Central memory CD8-positive, alpha-beta T cell (primary cell): ENCODE measurements at regions not wholly inside any gene's neighbourhood (a gene's known extent, or its start where the extent isn't known, plus 50 kb on each side); places are given as distances from the start of the nearest gene placed in this dataset.
"Not testable (repeated sequence)": the region's sequence is repeated elsewhere in the genome, so short reads cannot be mapped to it uniquely, and the experiment has no call there.

Experiments
- ATAC-seq: fragments of 150-1000 bp; cut with Tn5 transposase; replicated peaks from 2 replicates; pipeline ENCODE4 v1.10.0; 2022; ENCODE audit warnings: mild to moderate bottlenecking, moderate FRiP score, moderate number of reproducible peaks; ENCODE audit not compliant: poor library complexity, severe bottlenecking; ENCODE audit errors: extremely low read depth
- DNase-seq, 2 donors: peaks; one replicate each; pipeline ENCODE4 v3.0.0; 2021; ENCODE audit warnings: low spot score in 2 of 2
- H3K27ac Mint-ChIP-seq: one replicate; pipeline ENCODE4 v1.8.0; 2022; ENCODE audit warnings: low read depth, mild to moderate bottlenecking, moderate library complexity, mixed read lengths
- H3K27me3 Mint-ChIP-seq: one replicate; pipeline ENCODE4 v1.8.0; 2022; ENCODE audit warnings: mixed read lengths
- H3K36me3 Mint-ChIP-seq: one replicate; pipeline ENCODE4 v1.8.0; 2022; ENCODE audit warnings: mild to moderate bottlenecking, moderate library complexity, mixed read lengths; ENCODE audit not compliant: insufficient read depth
- H3K4me1 Mint-ChIP-seq: one replicate; pipeline ENCODE4 v1.8.0; 2022; ENCODE audit warnings: mixed read lengths
- H3K4me3 Mint-ChIP-seq: one replicate; pipeline ENCODE4 v1.8.0; 2022; ENCODE audit warnings: mild to moderate bottlenecking, moderate library complexity, mixed read lengths
- H3K9me3 Mint-ChIP-seq: one replicate; pipeline ENCODE4 v1.8.0; 2022; ENCODE audit warnings: mixed read lengths

GRCh38 chr1:143863901-143864520, 107.8 kb downstream of the FAM72C start:
- ATAC-seq, DNase-seq, H3K27ac Mint-ChIP-seq, H3K4me1 Mint-ChIP-seq, H3K4me3 Mint-ChIP-seq, H3K36me3 Mint-ChIP-seq, H3K27me3 Mint-ChIP-seq, H3K9me3 Mint-ChIP-seq: not testable (repeated sequence)

- not testable (repeated sequence) for H3K36me3 Mint-ChIP-seq, ATAC-seq, H3K27ac Mint-ChIP-seq, H3K4me3 Mint-ChIP-seq, H3K27me3 Mint-ChIP-seq, DNase-seq, H3K9me3 Mint-ChIP-seq, H3K4me1 Mint-ChIP-seq
These were observed 109.1 kb downstream of the FAM72C start for GRCh38 chr1:143862722-143863121.

- not testable (repeated sequence) for H3K36me3 Mint-ChIP-seq, H3K27me3 Mint-ChIP-seq, H3K4me3 Mint-ChIP-seq, DNase-seq, H3K27ac Mint-ChIP-seq, ATAC-seq, H3K9me3 Mint-ChIP-seq, H3K4me1 Mint-ChIP-seq
These were observed 110.5 kb downstream of the FAM72C start for GRCh38 chr1:143861306-143861705.

DNA sequence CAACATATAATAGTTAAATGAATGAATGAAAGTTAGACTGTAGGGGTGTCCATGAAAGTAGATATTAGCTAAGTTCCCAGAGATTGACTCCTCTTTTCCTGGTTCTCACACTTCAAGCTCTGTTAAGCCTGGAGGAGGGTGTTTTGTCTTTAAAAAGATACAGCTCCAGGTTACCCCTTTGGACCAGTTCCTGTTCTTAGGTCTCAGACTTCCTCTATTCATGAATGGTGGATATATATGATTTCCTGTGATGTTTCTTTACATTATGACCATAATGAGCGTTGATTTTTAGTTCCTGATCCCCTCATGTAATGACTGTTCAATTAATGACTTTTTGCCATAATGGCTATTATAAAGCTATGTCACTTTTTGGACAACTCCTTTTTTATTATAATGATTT, 115.9 kb downstream of the FAM72C start:
- H3K4me3 Mint-ChIP-seq, H3K27me3 Mint-ChIP-seq, H3K4me1 Mint-ChIP-seq, DNase-seq, H3K9me3 Mint-ChIP-seq, ATAC-seq, H3K27ac Mint-ChIP-seq, H3K36me3 Mint-ChIP-seq: not testable (repeated sequence)

GRCh38 chr1:143854069-143854468, 117.7 kb downstream of the FAM72C start:
- ATAC-seq, DNase-seq, H3K4me3 Mint-ChIP-seq, H3K9me3 Mint-ChIP-seq, H3K27ac Mint-ChIP-seq, H3K36me3 Mint-ChIP-seq, H3K27me3 Mint-ChIP-seq, H3K4me1 Mint-ChIP-seq: not testable (repeated sequence)

- DNase-seq, H3K9me3 Mint-ChIP-seq, H3K27me3 Mint-ChIP-seq, ATAC-seq, H3K4me3 Mint-ChIP-seq, H3K36me3 Mint-ChIP-seq, H3K27ac Mint-ChIP-seq, H3K4me1 Mint-ChIP-seq: not testable (repeated sequence)
These were observed 121.1 kb downstream of the FAM72C start for GRCh38 chr1:143850637-143851036.

- not testable (repeated sequence) for DNase-seq, H3K9me3 Mint-ChIP-seq, H3K27ac Mint-ChIP-seq
These were observed 122.9 kb downstream of the FAM72C start for GRCh38 chr1:143848859-143849258.

GRCh38 chr1:143845193-143845592, 126.6 kb downstream of the FAM72C start:
- H3K27ac Mint-ChIP-seq, DNase-seq, ATAC-seq, H3K36me3 Mint-ChIP-seq, H3K4me1 Mint-ChIP-seq, H3K4me3 Mint-ChIP-seq, H3K9me3 Mint-ChIP-seq, H3K27me3 Mint-ChIP-seq: not testable (repeated sequence)

More at GRCh38 chr1:143848859-143849258, 122.9 kb downstream of the FAM72C start:
- not testable (repeated sequence) for ATAC-seq, H3K36me3 Mint-ChIP-seq, H3K4me3 Mint-ChIP-seq, H3K27me3 Mint-ChIP-seq, H3K4me1 Mint-ChIP-seq

DNA sequence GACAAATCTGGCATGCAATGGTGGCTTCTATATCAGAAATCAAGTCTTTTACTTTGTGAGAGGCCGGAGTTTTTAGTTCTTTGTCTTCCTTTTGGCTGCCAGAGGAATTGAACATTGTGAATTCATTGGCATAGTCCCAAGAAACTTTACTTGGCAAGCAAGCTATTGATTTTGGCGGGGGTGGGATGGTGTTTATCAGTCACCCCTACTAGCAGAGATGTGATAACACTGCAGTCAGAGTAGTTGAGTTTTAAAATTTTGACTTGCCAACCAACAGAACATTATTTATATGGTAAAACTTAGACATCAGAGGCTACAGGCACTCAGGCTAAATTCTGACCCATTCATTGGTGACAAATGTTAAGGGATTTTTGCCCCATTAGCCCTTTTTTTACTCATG, 129.7 kb downstream of the FAM72C start:
- ATAC-seq, DNase-seq: not testable (repeated sequence)

GRCh38 chr1:143839182-143839581, 132.6 kb downstream of the FAM72C start:
- H3K27me3 Mint-ChIP-seq, H3K4me3 Mint-ChIP-seq, H3K27ac Mint-ChIP-seq, H3K36me3 Mint-ChIP-seq, H3K4me1 Mint-ChIP-seq, DNase-seq, H3K9me3 Mint-ChIP-seq: not testable (repeated sequence)
- peak; percentile 43 for ATAC-seq

More for the DNA sequence above, 129.7 kb downstream of the FAM72C start:
- H3K27me3 Mint-ChIP-seq, H3K27ac Mint-ChIP-seq, H3K4me1 Mint-ChIP-seq, H3K9me3 Mint-ChIP-seq, H3K4me3 Mint-ChIP-seq, H3K36me3 Mint-ChIP-seq: not testable (repeated sequence)

- H3K9me3 Mint-ChIP-seq, H3K4me3 Mint-ChIP-seq: not testable (repeated sequence)
These were observed 133.2 kb downstream of the FAM72C start for GRCh38 chr1:143838598-143838929.

DNA sequence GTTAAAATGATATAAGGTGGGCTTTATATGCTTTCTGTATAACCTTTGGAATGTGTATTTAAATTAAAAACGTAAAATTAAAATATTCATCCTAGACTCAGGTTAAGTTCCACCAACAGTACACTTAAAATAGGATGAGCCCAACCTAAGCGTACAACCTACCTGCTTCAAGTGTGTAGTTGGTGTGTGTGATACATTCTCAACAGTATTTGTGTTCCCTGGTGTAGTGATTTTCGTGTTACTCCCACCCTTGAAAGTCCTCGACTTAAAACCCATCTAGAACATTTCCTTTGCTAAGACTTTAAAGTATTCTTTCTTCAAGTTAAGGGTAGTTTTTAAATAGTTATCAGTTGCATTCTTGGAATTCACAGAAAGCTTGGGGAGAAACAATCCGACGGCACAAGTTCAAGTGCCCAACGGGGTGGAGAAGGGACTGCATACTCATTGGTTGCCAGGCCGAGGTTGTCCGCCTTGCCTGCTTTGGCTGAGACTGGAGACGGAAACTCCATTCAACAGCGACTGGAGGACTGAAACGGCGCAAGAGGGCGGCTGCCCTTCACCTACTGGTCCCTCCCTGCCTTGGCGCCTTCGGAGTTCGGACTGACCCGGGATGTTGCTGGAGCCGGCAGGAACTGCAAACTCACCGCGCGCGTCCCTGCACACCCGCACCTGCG, 133.7 kb downstream of the FAM72C start:
- H3K4me3 Mint-ChIP-seq, H3K27me3 Mint-ChIP-seq, DNase-seq, H3K27ac Mint-ChIP-seq, H3K36me3 Mint-ChIP-seq, ATAC-seq, H3K9me3 Mint-ChIP-seq, H3K4me1 Mint-ChIP-seq: not testable (repeated sequence)

More at GRCh38 chr1:143838598-143838929, 133.2 kb downstream of the FAM72C start:
- not testable (repeated sequence) for H3K36me3 Mint-ChIP-seq, H3K27ac Mint-ChIP-seq, H3K27me3 Mint-ChIP-seq, ATAC-seq, H3K4me1 Mint-ChIP-seq, DNase-seq

GRCh38 chr1:143833376-143833775, 138.4 kb downstream of the FAM72C start:
- not testable (repeated sequence) for H3K36me3 Mint-ChIP-seq, DNase-seq, H3K9me3 Mint-ChIP-seq, H3K4me3 Mint-ChIP-seq, H3K4me1 Mint-ChIP-seq, H3K27ac Mint-ChIP-seq, H3K27me3 Mint-ChIP-seq
- ATAC-seq = peak; percentile 54
